D721Med (cell line): ENCODE measurements at regions not wholly inside any gene's neighbourhood (a gene's known extent, or its start where the extent isn't known, plus 50 kb on each side); places are given as distances from the start of the nearest gene placed in this dataset.
"Not testable (repeated sequence)": the region's sequence is repeated elsewhere in the genome, so short reads cannot be mapped to it uniquely, and the experiment has no call there.

Experiments used
- DNase-seq: peaks from one replicate; pipeline ENCODE4 v3.0.0; 2011; ENCODE audit warnings: low spot score; ENCODE audit not compliant: insufficient read length
- FAIRE-seq: peaks from 2 replicates; lab custom pipeline; 2011; peaks lifted over from hg19 to GRCh38; lab: Jason Lieb, UNC
- TF ChIP-seq, protein P1 (sequence below): IDR thresholded peaks from 2 replicates; pipeline ENCODE4 v1.5.1; 2012; ENCODE audit warnings: mild to moderate bottlenecking, control low read depth; ENCODE audit not compliant: insufficient read depth; ENCODE audit errors: missing control alignments

DNA sequence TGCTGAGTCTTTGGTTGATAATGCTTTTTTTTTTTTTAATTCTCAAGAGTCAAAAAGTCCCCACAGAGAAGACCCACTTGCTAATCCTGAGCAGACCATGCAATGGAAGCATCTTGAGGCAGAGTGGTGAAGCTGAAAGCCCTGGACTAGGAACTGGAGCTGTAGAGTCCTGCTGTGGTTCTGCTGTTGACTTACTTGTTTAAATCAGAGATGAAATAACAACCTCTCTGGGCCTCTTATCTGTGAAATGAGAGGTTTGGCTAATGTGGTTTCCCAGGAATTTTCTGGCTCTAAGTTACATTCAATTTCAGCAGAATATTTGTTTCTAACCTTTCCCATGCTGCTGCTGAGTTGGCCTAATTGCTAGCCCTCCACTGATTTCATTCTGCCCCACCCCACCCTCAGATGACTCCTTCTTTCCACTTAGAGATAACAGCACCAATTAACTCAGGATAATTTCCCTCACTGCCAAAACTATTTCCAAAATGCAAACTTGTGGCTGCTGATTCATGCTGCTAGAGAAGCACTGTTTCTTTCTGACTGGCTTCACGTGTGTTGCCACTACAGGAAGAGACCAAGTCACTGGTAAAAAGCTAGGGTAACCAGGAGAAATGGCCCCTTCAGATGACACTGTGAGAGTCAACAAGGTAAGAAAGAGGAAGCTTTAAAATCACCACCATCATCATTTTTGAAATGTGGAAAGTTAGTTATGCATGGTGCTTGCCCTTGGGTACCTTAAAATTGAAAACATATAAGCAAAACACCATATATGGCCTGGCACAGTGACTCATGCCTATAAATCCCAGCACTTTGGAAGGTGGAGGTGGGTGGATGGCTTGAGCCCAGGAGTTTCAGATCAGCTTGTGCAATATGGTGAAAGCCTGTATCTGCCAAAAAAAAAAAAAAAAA, 326.4 kb downstream of the DCHS2 start:
- DNase-seq (no peak), FAIRE-seq (no peak)
- TF ChIP-seq, protein P1, sequence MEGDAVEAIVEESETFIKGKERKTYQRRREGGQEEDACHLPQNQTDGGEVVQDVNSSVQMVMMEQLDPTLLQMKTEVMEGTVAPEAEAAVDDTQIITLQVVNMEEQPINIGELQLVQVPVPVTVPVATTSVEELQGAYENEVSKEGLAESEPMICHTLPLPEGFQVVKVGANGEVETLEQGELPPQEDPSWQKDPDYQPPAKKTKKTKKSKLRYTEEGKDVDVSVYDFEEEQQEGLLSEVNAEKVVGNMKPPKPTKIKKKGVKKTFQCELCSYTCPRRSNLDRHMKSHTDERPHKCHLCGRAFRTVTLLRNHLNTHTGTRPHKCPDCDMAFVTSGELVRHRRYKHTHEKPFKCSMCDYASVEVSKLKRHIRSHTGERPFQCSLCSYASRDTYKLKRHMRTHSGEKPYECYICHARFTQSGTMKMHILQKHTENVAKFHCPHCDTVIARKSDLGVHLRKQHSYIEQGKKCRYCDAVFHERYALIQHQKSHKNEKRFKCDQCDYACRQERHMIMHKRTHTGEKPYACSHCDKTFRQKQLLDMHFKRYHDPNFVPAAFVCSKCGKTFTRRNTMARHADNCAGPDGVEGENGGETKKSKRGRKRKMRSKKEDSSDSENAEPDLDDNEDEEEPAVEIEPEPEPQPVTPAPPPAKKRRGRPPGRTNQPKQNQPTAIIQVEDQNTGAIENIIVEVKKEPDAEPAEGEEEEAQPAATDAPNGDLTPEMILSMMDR = no peak

DNA sequence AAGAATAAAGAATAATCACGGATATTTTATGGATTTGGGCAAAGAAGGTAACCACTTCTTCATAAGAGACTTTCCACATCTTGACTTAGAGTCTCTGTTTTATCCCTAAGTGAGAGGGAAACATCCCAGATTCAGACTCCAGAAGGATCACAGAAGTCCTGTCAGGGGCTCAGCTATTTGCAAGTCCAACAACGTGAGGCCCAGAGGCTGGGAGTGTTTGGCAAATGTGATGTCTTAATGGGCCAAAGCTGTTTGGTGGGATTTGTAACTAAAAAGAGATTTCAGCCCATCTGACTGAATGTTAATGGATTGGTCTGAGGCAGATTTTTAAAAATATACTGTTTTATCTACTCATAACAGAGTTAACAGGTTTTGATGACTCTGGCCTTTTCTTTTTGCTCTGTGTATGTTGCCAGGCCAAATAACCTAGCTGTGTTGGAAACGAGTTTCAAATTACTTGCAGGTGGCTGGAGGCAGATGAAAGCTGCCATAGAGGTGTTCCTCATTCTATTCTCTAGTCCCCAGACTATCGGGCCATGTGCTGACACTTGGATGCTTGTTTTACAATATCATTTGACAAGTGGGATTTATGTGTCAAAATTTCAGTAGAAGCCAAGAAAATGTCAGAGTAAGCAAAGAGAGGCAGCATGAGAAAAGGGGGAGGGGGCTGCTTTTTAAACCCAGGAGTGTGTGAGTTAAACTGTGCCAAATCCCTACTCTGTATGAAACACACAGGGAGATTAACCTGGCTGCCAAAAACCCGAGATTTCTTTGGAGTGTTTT, 330.9 kb downstream of the DCHS2 start:
- FAIRE-seq = no peak
- DNase-seq = no peak

DNA sequence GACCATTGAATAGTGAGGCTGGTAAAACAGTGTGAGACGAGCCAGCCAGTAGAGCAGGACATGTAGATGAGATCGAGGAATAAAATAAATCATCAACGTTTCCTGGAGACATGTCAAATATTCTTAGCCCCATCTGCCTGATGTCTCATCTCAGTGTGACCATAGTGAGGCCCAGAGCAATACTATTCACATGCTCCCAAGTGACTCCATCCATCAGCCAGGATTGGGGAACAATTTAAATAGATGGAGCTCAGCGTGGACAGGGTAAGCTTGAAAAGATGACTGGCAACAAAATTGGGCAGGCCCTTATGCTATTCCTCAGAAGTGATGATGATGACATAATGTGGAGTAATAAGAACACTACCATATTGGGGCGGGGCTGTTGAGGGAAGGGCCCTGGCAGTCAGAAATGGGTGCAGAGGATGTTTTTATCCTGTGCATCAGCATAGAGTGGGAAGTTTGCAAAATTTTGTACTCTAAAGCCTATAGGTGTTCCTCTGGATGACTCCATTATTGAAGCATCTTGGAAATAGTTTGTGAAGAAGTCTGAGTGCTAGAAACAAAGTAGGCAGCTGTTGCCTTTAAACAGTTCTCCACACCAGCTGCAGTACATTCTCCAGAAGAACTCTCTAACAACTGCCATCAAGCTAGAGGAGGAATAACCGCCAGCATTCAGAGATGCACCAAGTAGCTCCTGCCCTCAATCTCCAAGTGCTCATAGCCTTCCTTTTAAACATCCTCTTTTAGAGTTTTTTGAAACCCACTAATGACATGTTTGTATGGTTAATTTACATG, 333.0 kb downstream of the DCHS2 start:
- DNase-seq (no peak), FAIRE-seq (no peak)
- TF ChIP-seq, protein P1 = no peak

More for the DNA sequence above, 330.9 kb downstream of the DCHS2 start:
- TF ChIP-seq, protein P1 = no peak

DNA sequence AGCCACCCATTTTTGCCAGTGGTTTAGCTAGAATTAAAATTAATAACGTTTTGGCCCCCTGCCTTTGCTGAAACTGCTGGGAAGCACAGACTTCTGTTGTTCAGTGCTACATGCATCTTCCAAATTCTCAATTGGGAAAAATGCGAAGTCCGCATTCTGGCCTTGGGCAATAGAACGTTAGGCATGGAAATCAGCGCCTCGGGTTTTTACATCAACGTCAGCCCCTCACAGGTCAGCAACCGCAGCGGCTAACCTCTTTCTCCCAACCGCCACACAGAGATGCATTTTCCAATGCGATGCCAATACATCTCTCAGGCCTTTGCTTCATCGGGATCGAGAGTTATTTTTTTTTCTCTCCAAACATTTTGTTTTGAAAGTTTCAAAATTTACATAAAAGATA, 339.1 kb downstream of the DCHS2 start:
- no peak for DNase-seq
- no peak for FAIRE-seq
- TF ChIP-seq, protein P1 = no peak

DNA sequence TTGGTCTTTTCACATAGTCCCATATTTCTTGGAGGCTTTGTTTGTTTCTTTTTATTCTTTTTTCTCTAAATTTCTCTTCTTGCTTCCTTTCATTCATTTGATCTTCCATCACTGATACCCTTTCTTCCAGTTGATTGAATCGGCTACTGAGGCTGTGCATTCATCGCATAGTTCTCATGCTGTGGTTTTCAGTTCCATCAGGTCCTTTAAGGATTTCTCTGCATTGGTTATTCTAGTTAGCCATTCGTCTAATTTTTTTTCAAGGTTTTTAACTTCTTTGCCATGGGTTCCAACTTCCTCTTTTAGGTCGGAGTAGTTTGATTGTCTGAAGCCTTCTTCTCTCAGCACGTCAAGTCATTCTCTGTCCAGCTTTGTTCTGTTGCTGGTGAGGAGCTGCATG, 342.4 kb downstream of the DCHS2 start:
- not testable (repeated sequence) for DNase-seq, FAIRE-seq

DNA sequence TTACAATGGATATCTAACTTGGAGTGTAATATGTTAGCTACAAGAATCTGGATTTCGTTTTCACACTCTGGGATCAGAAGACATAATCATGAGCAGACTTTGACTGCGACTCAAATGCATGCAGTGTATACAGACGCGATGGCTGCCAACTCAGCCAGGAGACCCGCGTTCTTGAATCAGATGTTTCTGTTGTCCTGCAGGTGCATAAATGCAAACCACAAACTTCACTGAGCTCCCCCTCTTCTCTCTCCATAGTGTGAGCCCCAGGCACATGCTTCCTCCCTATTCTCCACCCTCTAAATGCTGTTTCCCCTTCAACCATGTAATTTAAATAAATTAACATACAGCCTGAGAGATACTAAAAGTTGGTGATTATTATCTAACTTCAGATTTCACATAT, 347.9 kb downstream of the DCHS2 start:
- FAIRE-seq = no peak
- TF ChIP-seq, protein P1 = no peak
- DNase-seq = no peak

DNA sequence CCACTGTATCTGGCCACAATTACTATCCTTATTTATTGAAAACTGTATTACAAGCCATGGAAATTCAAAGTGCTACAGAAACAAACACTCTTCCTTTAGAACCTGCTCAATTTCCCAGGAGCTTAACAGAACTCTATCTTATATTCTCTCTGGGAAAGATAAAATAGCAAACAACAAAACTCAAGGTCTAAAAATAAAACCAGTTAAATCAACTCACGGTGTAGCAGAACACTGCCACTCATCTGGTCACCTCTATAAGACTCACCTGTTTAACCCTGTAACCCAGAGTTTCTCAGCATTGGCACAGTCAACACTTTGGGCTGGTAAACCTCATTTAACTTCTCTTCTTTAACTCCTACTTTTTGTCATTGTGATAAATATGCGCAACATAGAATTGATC, 348.9 kb downstream of the DCHS2 start:
- TF ChIP-seq, protein P1 = no peak
- FAIRE-seq (no peak), DNase-seq (no peak)
